Fibroblast of lung (primary cell): ENCODE measurements at regions not wholly inside any gene's neighbourhood (a gene's known extent, or its start where the extent isn't known, plus 50 kb on each side); places are given as distances from the start of the nearest gene placed in this dataset.

Source experiments
- CTCF ChIP-seq, 2 donors: IDR thresholded peaks in 1 of 2; conservative IDR thresholded peaks in 1 of 2; 1 replicate in 1 of 2; 2 replicates in 1 of 2; pipeline ENCODE4 v1.5.1; 2011 to 2012; ENCODE audit warnings: low read length in 2 of 2, control low read depth in 1 of 2, inconsistent platforms in 1 of 2, low read depth in 1 of 2, mild to moderate bottlenecking in 1 of 2
- EZH2 ChIP-seq: IDR thresholded peaks from 2 replicates; pipeline ENCODE4 v1.5.1; 2012; ENCODE audit warnings: low read length, control low read depth, mild to moderate bottlenecking; ENCODE audit errors: missing control alignments

GRCh38 chr2:163324677-163325076 is 411.1 kb downstream of the FIGN start:
- TF ChIP-seq EZH2 (no peak), CTCF (conservative IDR thresholded peaks at IDR 0.05 in 1 of 2, IDR thresholded peaks at IDR 0.05 in 1 of 2; ENCODE audit: low read depth in 1 of 2, low read length in 2 of 2) (no peak)
